SHP77 (cell line): ENCODE measurements at regions not wholly inside any gene's neighbourhood (a gene's known extent, or its start where the extent isn't known, plus 50 kb on each side); places are given as distances from the start of the nearest gene placed in this dataset.

Experiments used
- DNase-seq, 2 experiments: peaks; one replicate each; lab custom pipeline; 2025; lab: John Stamatoyannopoulos, UW

DNA sequence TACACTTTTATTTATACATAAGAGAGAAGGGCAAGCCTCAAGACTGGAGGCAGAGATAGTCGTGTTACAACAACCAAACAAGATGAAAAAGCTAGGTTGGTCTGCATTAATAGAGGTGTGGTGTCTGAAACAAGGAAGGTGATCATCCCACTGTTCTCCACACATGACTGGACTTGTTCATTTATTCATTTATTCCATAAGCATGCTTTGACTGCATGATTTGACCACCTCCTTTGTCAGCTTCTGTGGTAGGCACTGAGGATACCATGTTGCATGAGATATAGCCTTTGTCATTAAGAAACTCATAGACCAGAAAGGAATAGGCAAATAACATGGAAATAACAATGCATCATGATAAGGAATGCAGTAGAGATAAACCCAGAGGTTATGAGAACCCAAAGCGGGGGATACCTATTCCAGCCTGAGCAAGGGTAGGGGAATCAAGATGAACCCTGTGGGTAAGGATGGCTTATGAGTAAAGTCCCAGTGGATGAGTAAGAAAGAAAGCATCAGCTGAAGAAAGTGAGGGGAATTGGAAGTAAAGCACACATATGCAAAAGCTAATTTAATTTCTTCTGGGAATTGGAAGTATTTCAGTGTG is 173.7 kb upstream of the FGGY start:
- DNase-seq: no peak

DNA sequence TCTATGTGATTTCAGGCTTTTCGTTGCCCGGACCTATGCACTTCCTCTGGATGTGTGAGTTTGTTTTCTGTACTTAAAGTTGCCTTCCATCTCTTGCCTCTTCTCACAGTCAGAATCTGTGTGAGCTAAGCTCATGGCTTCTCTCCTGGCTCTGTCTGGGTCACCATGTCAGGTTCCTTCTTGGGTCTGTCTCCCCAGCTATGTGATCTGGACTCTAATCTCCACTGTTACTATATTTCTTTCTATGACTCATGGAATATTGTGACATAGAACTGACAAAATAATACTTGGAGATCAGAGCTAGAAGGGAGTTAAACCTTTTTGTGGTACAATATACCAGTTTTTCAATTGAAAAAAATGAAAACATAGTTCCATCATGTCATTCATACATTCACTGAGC is 172.7 kb upstream of the FGGY start:
- no peak for DNase-seq

DNA sequence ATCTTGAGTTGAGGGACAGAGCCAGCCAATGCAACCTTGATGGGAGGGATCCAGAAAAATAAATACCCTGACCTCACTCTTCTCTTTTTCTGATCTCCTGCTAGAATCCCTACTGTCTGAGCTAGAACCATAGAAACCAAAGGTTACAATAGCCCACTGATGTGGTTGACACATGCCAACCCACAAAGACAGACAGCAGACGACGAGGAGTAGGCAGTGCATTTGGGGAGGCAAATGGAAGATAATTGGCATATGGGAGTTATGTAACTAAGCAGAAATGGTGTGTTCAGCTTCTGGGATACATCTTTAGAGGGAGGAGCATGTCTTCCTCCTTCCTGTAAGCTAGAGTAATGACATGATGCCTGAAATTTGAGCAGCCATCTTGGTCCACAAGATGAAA is 171.7 kb upstream of the FGGY start:
- DNase-seq: no peak

DNA sequence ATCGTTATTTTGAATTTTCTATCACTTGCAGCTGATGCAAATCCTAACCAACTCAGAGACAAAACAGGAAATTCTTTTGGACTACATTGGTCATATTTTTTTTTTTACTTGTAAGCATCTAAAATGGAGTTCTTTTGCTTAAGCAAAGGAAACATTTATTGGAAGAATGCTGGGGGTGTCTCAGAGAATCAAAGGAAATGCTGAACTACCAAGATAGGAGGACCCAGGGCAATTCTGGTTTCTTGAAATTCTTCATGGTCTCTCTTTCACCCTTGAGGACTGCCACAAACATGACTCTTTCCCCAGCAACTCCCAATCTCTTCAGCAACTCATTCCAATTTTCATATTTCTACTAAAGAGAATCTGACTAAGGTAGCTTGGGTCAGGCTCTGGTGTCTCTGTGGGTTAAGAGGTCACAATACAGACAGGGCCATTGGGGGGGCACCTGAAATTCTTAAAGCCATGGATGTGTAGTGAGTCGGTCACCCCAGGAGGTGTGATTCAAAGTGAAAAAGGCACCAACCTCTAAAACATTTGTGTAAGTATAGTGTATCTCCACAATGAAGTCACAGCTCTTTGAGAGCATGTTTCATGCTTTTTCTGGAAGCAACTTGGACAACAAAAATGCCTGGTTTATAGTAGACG is 171.1 kb upstream of the FGGY start:
- no peak for DNase-seq

DNA sequence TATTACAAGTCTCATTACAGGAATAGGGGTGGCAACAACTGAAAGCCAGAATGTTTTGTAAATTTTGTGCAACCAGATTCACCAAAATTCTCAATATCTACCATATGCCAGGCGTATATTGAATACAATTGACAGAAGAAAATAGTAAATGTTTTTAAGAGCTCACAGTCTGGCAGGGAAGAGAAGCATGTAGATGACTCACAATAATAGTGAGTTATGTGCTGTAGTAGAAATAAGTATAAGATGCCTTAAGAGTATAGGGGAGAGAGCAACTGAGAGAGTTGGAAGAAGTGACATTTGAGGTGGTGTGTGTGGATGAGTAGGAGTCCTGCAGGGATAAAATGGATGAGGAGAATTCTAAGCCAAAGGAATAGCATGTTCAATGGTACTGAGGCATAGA is 170.5 kb upstream of the FGGY start:
- DNase-seq: no peak

DNA sequence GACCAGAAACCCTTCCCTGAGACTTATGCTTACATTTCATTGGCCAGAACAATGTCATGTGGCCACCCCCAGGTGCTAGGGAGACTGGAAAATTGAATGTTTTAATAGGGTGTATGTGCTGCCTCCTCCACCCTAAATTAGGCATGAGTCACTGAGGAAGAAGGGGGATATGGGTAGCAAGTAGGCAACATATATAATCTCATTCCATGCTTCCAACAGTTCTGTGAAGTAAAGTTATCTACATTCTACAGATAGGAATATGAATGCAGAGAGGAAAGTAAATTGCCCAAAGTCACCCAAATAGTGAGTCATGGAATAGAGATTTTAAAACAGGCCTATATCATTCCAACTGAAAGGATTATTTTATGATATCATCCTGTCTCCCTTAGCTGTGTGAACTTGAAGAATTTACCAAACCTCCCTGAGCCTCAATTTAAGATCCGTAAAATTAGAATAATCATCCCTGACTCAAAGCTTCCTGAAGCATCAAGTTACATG is 168.6 kb upstream of the FGGY start:
- DNase-seq: no peak

DNA sequence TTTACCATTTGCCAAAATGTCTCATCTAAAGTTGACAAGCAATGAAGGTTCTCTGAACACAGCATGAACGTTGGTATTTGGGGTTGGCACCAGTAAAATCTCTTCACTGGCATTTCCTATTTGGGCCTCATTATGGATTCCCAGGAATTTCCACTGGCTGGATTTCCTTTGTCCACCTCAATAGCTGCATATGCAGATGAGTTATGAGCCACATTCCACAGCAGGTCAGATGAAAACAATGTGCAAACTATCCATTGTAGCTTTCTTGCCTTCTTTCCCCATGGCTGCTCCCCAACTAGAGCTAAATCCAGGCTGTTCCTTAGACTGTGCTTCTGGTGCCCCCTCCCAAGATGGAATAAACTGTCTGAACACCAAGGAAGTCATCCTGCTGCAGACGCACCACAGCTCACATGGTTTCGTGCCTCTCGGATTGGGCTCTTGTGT is 168.1 kb upstream of the FGGY start:
- no peak for DNase-seq

DNA sequence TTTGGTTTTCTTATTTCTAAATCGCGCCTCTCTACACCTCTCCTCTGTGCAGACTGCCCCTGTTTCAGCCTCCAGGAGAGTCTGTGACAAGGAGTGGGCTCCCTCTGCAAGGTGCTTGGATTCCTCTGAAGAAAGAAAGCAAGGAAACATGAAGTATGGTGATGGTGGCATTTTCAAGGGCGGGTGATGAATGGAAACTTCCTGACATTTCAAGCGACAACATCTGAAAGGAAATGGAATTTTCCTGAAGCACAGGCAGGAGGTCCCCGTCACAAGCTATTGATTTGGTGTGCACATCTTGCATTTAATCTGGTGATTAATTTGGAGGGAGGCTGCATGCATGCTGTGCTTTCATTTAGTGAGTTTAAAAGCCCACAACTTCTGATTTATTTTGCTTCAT is 164.6 kb upstream of the FGGY start:
- DNase-seq: no peak

DNA sequence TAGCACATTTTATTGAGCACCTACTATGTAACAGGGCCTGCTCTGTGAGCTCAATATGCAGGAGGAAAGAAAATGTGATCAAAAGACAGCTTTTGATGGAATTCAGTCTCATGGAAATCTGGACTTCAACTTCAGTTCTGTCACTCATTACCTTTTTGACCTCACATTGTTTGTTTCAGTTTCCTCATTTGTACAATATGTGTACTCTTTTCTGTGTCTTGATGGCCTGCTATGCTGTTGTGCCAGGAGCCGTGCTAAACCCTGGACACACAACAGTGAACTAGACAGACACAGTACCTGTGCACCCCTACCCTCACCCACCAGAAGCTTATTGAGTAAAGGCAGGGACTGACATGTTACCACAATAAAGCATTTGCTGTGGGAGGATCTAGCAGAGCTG is 162.9 kb upstream of the FGGY start:
- DNase-seq: no peak

DNA sequence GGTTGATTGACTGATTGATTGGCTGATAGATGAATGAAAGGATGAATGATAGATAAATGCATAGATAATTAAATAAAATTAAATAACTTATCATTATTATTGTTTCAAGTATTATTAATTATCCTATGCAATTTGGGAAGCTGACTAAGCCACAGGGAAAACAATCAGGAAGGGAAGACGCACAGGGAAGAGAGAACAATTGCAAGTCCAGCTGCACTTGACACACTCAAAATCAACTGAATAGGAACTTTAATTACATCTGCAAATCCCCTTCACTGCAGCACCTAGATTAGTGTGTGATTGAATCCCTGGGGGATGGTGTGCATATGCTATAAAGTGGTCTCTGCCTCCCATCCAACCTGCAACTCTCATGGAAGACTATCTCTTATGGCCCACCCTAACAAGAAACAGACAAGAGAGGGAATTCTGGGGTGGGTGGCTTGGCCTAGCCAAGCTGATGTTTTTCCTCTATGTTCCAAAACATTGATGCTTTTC is 161.1 kb upstream of the FGGY start:
- DNase-seq: no peak

DNA sequence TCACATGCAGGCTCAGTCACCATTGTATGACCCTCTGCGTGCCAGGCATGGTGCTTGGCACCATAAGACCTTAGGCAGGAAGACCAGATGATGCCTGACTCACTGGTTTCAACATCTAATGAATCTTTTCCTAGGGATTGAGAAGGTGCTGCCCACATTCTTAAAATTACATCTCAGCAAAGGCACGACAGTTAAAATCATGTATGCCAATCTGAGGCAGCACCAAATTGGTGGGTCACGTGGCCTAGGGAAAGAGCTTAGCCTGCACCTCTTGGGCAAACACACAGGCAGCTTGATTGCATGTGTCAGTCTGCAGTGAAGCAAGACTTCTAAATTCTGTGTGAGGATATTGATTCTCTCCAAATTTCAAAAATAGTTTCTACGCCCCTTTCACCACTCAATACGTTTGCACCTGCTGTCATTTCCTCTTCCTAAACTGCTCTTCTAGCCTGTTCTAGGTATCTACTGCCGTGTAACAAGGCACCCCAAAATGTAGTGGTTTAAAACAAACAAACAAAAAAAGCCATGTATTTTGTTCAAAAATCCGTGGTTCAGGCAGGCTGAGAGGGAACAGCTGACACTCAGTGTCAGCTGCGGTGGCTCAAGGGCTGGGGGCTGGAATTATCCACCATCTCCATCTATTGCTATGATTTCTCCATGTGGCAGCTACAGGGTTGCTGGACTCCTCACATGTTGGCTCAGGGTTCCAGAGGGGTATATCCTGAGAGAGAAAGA is 160.2 kb upstream of the FGGY start:
- no peak for DNase-seq

DNA sequence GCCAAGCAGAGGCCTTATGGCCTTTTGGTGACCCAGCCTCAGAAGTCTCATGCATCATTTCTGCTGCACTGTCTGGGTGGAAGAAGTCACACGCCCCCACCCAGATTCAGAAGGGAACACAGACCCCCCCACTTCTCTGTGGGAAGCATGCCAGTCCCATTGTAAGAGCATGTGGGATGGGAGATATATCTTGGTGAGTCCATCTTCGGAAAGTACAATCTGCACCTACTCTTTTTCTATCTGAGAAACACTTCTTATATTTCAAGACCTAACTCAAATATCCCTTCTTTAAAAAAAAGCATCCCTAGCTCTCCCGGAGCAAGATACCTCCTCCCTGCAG is 159.6 kb upstream of the FGGY start:
- DNase-seq: no peak

DNA sequence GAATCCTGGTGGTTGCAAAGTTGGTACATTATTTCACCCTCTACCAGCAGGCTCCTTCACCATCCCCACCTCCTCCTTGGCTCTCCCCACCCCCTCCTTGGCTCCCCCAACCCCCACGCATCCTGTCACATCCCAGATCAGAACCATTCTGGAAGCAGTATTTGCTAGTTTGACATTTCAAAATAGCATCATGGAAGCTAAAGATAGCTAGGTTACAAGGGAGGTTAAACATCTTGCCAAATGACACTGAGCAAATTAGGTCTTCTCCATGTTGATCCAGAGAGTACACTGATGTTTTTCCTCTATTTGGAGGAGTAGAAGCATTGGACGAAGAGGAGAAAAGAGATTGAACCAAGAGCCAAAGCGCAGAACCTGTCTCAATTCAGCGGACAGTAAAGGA is 158.9 kb upstream of the FGGY start:
- DNase-seq: no peak

DNA sequence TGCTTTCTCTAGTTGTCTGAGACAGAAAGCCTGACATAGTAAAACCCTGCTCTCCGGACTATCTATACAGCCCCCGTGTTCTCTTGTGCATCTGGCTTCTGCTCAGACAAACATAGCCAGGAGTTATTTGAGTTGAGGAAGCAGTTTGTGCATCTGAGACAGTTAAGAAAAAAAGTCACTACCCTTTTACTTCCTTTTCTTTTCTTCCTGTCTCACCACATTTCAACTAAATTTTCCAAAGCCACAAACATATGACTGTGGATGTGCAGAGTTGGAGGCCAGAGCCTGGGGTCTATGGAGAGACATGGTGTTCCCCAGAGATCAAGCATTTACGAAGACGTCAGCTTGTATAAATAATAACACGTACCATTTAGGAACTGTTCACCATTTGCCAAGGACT is 158.5 kb upstream of the FGGY start:
- DNase-seq: no peak

DNA sequence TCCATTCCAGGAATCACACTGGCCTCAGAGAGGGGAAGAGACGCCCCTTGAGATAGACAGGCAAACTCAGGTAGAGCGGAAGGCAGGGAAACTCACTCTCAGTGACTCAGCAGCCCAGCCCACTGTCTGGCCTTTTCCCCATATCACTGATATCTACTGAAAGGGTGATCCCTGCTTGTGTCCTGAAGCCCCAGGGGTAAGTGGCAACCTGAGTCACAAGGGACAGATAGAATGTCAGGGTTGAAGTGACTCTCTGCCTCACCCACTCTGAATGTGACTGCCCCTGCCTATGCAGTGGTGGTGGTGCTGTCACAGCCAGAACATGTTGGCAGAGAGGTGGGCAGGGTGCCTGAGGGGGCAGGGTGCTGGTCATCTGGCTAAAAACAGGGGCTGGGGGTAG is 157.5 kb upstream of the FGGY start:
- no peak for DNase-seq

DNA sequence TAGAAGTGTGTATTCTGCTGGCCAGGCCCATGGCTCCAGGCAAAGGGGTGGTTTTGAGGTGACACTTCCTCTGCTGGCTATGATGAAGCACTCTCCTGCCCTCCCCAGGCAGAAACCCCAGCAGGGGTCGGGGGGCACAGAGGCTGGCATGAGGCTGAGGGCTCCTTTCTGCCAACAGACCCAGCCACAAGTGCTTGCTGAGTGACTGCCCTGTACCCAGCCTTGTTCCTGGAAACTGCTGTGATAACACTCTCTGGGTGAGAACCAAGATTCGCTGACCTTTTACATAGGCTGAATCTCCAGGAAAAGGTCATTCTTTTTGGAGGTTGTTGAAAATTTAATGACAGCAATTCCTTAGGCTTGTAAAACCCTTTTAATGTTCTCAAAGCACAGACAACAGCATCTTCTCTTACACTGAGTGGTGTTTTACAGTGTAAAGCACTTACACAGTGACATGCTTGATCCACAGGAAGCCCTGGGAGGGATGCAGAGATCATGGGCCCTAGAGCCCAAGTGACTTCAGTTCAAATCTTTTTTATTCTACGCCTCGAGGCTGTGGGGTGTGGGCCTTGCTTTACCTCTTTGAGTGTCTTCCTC is 155.5 kb upstream of the FGGY start:
- no peak for DNase-seq

DNA sequence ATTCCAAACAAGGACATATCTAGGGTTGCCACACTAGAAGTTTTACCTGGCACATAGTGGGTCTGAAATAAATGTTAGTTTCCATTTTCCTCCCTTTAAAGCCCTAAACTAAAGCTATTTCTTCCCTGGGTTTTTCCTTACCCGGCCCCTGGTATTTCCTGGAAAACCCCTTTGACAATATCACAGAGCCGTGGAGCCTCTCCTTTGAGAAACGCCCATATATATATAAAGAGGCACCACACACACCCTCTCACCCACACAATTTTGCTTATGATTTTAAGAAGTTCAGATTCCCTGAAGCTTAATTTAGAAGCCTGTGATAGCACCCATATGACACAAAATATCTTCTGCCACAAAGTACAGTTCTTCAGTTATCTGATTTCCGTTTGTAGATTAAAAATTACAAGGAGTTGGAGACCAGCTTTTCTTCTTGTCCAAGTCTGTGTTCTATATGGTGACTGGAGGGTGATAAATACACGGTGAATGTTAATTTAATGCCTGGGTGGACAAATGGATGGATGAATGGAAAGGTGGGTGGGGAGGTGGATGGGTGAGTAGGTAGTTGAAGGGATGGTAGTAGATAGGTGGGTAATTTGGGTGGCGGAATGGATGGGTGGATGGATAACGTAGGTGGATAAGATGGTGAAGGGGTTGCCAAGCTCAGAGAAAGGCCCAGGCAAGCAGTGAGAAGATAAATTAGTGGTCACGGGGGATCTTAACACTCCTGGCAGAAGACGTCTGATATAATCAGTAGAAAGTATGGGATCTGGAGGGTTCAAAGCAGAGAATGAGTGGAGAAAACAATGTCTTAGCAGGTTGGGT is 154.4 kb upstream of the FGGY start:
- no peak for DNase-seq

DNA sequence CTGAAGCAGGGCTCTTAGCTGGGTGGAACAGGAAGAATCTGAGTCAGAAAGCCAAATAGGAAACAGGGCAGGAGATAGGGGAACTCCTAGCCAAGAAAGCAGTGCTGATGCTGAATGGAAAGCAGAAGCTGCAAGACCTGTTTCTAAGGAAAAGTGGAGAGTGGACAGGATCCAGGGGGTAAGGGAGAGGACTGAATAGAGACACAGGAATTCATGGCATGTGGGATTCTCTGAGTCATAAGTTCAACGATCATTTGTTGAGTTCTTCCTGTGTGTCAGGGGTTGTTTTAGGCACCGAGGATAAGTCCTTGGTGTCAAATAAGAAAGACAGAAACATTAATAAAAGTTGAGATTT is 153.8 kb upstream of the FGGY start:
- DNase-seq: no peak

DNA sequence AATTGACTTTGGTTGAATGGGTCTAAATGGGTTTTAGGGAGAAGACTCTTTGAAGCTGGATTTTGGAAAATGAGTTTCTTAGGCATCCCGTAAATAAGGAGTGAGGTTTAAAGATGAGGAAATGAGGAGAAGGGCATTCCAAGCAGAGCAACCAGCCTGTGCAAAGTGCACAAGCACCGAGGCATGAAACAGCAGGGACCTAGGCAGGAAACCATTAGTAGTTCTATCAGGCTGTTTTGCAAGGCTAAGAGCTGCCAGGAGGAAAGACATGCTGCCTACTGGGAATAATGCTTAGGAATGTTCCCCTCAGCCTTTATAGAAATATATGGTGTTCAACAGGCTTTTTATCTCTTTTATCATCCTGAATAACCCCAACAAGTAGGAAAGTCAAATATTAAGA is 153.1 kb upstream of the FGGY start:
- no peak for DNase-seq

DNA sequence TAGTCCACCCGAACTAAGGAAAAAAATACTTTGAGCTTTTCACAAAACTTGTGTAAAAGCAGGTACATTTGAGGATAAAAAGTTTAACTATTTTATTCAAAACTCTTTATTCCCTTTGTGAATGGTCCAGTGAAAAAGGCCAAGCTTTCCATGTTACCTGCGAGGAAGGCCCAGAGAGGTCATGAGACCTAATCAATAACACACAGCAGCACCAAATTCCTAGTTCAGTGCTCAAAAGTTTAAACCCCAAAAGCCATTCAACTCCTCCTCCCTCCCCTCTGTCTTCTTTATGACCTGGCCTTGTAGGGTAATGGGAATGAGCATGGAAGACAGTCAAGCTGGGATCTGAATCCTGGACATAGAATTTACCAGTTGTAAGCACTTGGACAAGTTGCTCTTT is 151.9 kb upstream of the FGGY start:
- DNase-seq: no peak

DNA sequence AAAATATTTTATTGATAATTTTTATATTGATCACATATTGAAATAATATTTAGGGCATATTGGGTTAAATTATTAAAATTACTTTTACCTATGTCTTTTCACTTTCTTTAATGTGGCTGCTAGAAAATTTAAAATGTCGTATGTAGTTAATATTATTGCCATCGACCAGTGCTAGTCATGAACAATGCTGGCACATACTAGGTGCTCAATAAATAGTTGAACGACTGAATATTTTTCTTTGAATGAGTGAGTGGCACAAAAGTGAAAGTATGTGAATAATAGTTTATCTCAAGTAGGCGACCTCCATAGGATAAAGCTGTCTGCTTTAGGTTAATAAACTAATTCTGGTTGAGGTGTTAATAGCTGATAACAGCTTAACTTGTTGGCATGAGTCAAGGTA is 150.8 kb upstream of the FGGY start:
- DNase-seq: no peak

DNA sequence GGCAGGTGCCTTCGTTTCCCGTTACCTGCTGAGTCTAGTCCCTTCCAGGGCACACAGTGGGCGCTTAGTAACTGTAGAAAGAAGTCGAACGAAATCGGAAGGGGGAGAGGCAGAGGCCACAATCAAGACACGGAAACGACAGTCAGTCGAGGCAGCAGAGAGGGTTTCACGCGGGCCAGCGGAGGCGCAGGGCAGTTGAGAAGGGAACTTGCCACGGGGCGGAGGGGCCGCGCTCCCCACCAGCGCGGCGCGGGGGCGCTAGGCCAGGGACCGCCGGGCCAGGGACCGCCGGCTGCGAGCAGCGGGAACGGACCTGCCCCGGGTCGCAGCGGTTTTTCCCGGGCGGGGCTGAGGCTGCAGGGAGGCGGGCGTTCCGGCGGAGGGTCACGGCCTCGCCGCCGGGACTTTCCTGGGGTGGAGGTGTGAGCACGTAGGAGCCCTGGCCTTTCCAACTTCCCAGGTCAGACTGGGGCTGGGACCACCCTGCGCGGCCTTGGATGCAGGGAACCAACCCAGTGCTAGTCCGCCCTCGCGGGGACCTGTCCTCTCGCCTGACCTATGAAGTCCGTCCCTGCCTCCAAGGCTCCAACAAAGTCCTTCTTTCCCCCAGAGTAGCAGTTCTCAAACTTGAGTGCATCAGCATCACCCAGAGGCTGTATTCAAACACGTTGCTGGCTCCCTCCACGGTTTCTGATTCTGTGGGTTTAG is 150.1 kb upstream of the FGGY start:
- DNase-seq: no peak
